Rectal smooth muscle tissue (tissue), 1 donor: ENCODE measurements at regions not wholly inside any gene's neighbourhood (a gene's known extent, or its start where the extent isn't known, plus 50 kb on each side); places are given as distances from the start of the nearest gene placed in this dataset.
A peak's percentile ranks its signal among the peaks of the same experiment; 100 is the strongest.

Experiments
- H3K27ac ChIP-seq: one replicate; pipeline ENCODE4 v1.7.0; 2013; ENCODE audit warnings: low read depth, low read length, inconsistent platforms
- H3K27me3 ChIP-seq: one replicate; pipeline ENCODE4 v1.7.0; 2013; ENCODE audit warnings: low read length; ENCODE audit not compliant: control insufficient read depth, insufficient read depth
- H3K36me3 ChIP-seq: one replicate; pipeline ENCODE4 v1.7.0; 2013; ENCODE audit warnings: low read length; ENCODE audit not compliant: control insufficient read depth, insufficient read depth
- H3K4me1 ChIP-seq: one replicate; pipeline ENCODE4 v1.7.0; 2013; ENCODE audit warnings: low read length; ENCODE audit not compliant: control insufficient read depth, insufficient read depth
- H3K4me3 ChIP-seq: one replicate; pipeline ENCODE4 v1.7.0; 2013; ENCODE audit warnings: low read length
- H3K9ac ChIP-seq: one replicate; pipeline ENCODE4 v1.7.0; 2013; ENCODE audit warnings: low read length

GRCh38 chr13:74465271-74465670, 331.1 kb upstream of the KLF12 start:
- Histone ChIP-seq H3K27ac (no peak overlapping the region), H3K9ac (no peak overlapping the region), H3K4me1 (no peaks in the 10 kb centered on the region), H3K27me3 (no peaks in the 10 kb centered on the region), H3K36me3 (no peaks in the 10 kb centered on the region), H3K4me3 (no peak overlapping the region)

- H3K9ac ChIP-seq, result no peak overlapping the region
These were observed 330.5 kb upstream of the KLF12 start for GRCh38 chr13:74464670-74465069.

GRCh38 chr13:74461011-74461410, 326.8 kb upstream of the KLF12 start:
- no peaks in the 10 kb centered on the region for H3K27me3 ChIP-seq
- no peak overlapping the region for H3K4me3 ChIP-seq
- H3K4me1 ChIP-seq, result no peaks in the 10 kb centered on the region
- no peaks in the 10 kb centered on the region for H3K36me3 ChIP-seq
- no peak overlapping the region for H3K9ac ChIP-seq
- H3K27ac ChIP-seq, result no peak overlapping the region

More at GRCh38 chr13:74464670-74465069, 330.5 kb upstream of the KLF12 start:
- Histone ChIP-seq H3K27me3 (no peaks in the 10 kb centered on the region), H3K4me3 (no peak overlapping the region), H3K27ac (no peak overlapping the region), H3K36me3 (no peaks in the 10 kb centered on the region), H3K4me1 (no peaks in the 10 kb centered on the region)

- H3K27me3 ChIP-seq, result no peaks in the 10 kb centered on the region
- H3K4me3 ChIP-seq, result no peak overlapping the region
- H3K4me1 ChIP-seq, result no peaks in the 10 kb centered on the region
- H3K36me3 ChIP-seq, result no peaks in the 10 kb centered on the region
- H3K27ac ChIP-seq, result no peak overlapping the region
- H3K9ac ChIP-seq, result no peak overlapping the region
These were observed 318.7 kb upstream of the KLF12 start for GRCh38 chr13:74452881-74453280.

GRCh38 chr13:74452176-74452575, 318.0 kb upstream of the KLF12 start:
- Histone ChIP-seq H3K4me1 (no peaks in the 10 kb centered on the region), H3K27me3 (no peaks in the 10 kb centered on the region), H3K9ac (no peak overlapping the region), H3K27ac (no peak overlapping the region), H3K36me3 (no peaks in the 10 kb centered on the region), H3K4me3 (no peak overlapping the region)

- H3K36me3 ChIP-seq, result no peaks in the 10 kb centered on the region
- H3K4me1 ChIP-seq, result no peaks in the 10 kb centered on the region
- no peak overlapping the region for H3K4me3 ChIP-seq
- no peak overlapping the region for H3K27ac ChIP-seq
- no peak overlapping the region for H3K9ac ChIP-seq
- no peaks in the 10 kb centered on the region for H3K27me3 ChIP-seq
These were observed 316.8 kb upstream of the KLF12 start for GRCh38 chr13:74450964-74451363.

GRCh38 chr13:74450525-74450845, 316.3 kb upstream of the KLF12 start:
- H3K27ac ChIP-seq, result no peak overlapping the region
- H3K4me1 ChIP-seq, result no peaks in the 10 kb centered on the region
- H3K36me3 ChIP-seq, result no peaks in the 10 kb centered on the region
- H3K27me3 ChIP-seq, result no peaks in the 10 kb centered on the region
- H3K4me3 ChIP-seq, result no peak overlapping the region
- no peak overlapping the region for H3K9ac ChIP-seq

- Histone ChIP-seq H3K36me3 (no peaks in the 10 kb centered on the region), H3K4me1 (no peaks in the 10 kb centered on the region), H3K27me3 (no peaks in the 10 kb centered on the region), H3K9ac (no peak overlapping the region), H3K27ac (no peak overlapping the region), H3K4me3 (no peak overlapping the region)
These were observed 315.8 kb upstream of the KLF12 start for GRCh38 chr13:74449811-74450524.

GRCh38 chr13:74444864-74445479, 310.8 kb upstream of the KLF12 start:
- H3K27me3 ChIP-seq, result no peaks in the 10 kb centered on the region
- H3K9ac ChIP-seq, result no peak overlapping the region
- no peak overlapping the region for H3K27ac ChIP-seq
- no peak overlapping the region for H3K4me3 ChIP-seq
- H3K4me1 ChIP-seq, result peaks cover 12% of the 10 kb centered on the region
- H3K36me3 ChIP-seq, result no peaks in the 10 kb centered on the region

GRCh38 chr13:74444161-74444571, 310.0 kb upstream of the KLF12 start:
- H3K4me3 ChIP-seq, result no peak overlapping the region
- H3K4me1 ChIP-seq, result peaks cover 12% of the 10 kb centered on the region
- no peak overlapping the region for H3K9ac ChIP-seq
- H3K27ac ChIP-seq, result peak overlapping the region; percentile 6
- H3K27me3 ChIP-seq, result no peaks in the 10 kb centered on the region
- H3K36me3 ChIP-seq, result no peaks in the 10 kb centered on the region

- peak overlapping the region; percentile 6 for H3K27ac ChIP-seq
- no peak overlapping the region for H3K9ac ChIP-seq
- peaks cover 16% of the 10 kb centered on the region for H3K4me1 ChIP-seq
- no peak overlapping the region for H3K4me3 ChIP-seq
- H3K27me3 ChIP-seq, result no peaks in the 10 kb centered on the region
- H3K36me3 ChIP-seq, result no peaks in the 10 kb centered on the region
These were observed 309.4 kb upstream of the KLF12 start for GRCh38 chr13:74443631-74444030.

- H3K9ac ChIP-seq, result no peak overlapping the region
- H3K27ac ChIP-seq, result peak overlapping the region; percentile 22
- no peaks in the 10 kb centered on the region for H3K27me3 ChIP-seq
- H3K4me3 ChIP-seq, result no peak overlapping the region
- H3K4me1 ChIP-seq, result peaks cover 16% of the 10 kb centered on the region
- H3K36me3 ChIP-seq, result no peaks in the 10 kb centered on the region
These were observed 308.5 kb upstream of the KLF12 start for GRCh38 chr13:74442751-74443150.

GRCh38 chr13:74438901-74439300, 304.7 kb upstream of the KLF12 start:
- Histone ChIP-seq H3K9ac (no peak overlapping the region), H3K27me3 (no peaks in the 10 kb centered on the region)

More at GRCh38 chr13:74438901-74439300, 304.7 kb upstream of the KLF12 start:
- H3K27ac ChIP-seq, result no peak overlapping the region
- peaks cover 12% of the 10 kb centered on the region for H3K4me1 ChIP-seq
- H3K36me3 ChIP-seq, result no peaks in the 10 kb centered on the region
- H3K4me3 ChIP-seq, result no peak overlapping the region
